ENCODE measurements at regions not wholly inside any gene's neighbourhood (a gene's known extent, or its start where the extent isn't known, plus 50 kb on each side); places are given as distances from the start of the nearest gene placed in this dataset.

GRCh38 chr7:80401708-80402107 is 110.2 kb downstream of the GNAT3 start:
- TF ChIP-seq CTCF (IDR thresholded peaks at IDR 0.05; ENCODE audit: borderline replicate concordance, extremely low read depth, low read length, poor library complexity, severe bottlenecking): no peak
- TF ChIP-seq EZH2 (IDR thresholded peaks at IDR 0.05; ENCODE audit: borderline replicate concordance, low read depth, low read length, severe bottlenecking): no peak
